SU-DHL-6 (cell line): ENCODE measurements at regions not wholly inside any gene's neighbourhood (a gene's known extent, or its start where the extent isn't known, plus 50 kb on each side); places are given as distances from the start of the nearest gene placed in this dataset.

Experiments used
- H2AFZ ChIP-seq: fragments of 200-600 bp; sonication (generic); 2 replicates; pipeline ENCODE4 v1.6.1; 2014; ENCODE audit warnings: low read depth, mild to moderate bottlenecking, moderate library complexity, mixed read lengths, antibody characterized with exemption, low read length; ENCODE audit not compliant: severe bottlenecking
- H3F3A ChIP-seq: fragments of 200-600 bp; shearing (Covaris generic); 2 replicates; pipeline ENCODE4 v1.6.0; 2016; ENCODE audit warnings: antibody characterized with exemption, mild to moderate bottlenecking; ENCODE audit not compliant: insufficient read depth
- H3K27ac ChIP-seq: fragments of 200-600 bp; sonication (generic); 2 replicates; pipeline ENCODE4 v1.5.1; 2016; ENCODE audit warnings: low read depth, mild to moderate bottlenecking, low read length, moderate library complexity, mixed read lengths
- H3K27me3 ChIP-seq: fragments of 200-600 bp; sonication (generic), shearing (Covaris generic); 2 replicates; pipeline ENCODE4 v1.6.0; 2014; ENCODE audit warnings: mild to moderate bottlenecking, low read length
- H3K36me3 ChIP-seq: fragments of 200-600 bp; sonication (generic); 2 replicates; pipeline ENCODE4 v1.6.1; 2014; ENCODE audit warnings: mild to moderate bottlenecking, low read length, mixed read lengths
- H3K4me2 ChIP-seq: fragments of 300-600, 200-600 bp; shearing (Covaris generic), sonication (generic); 2 replicates; pipeline ENCODE4 v1.6.0; 2014; ENCODE audit warnings: low read length, low read depth, mild to moderate bottlenecking; ENCODE audit not compliant: poor library complexity, severe bottlenecking
- H3K4me3 ChIP-seq: fragments of 200-600 bp; sonication (generic); 2 replicates; pipeline ENCODE4 v1.5.1; 2014; ENCODE audit warnings: antibody characterized with exemption, low read length, mild to moderate bottlenecking, mixed read lengths; ENCODE audit not compliant: insufficient read depth, poor library complexity, severe bottlenecking
- H3K79me2 ChIP-seq: fragments of 200-600 bp; sonication (generic); 2 replicates; pipeline ENCODE4 v1.6.1; 2014; ENCODE audit warnings: mild to moderate bottlenecking, low read length, moderate library complexity; ENCODE audit not compliant: insufficient read depth
- H3K9ac ChIP-seq: fragments of 200-600 bp; sonication (generic); 2 replicates; pipeline ENCODE4 v1.7.0; 2014; ENCODE audit warnings: mild to moderate bottlenecking, low read length
- H3K9me2 ChIP-seq: fragments of 200-600 bp; sonication (generic); replicated peaks from 2 replicates; pipeline ENCODE4 v1.6.1; 2014; ENCODE audit warnings: low read length; ENCODE audit not compliant: insufficient read depth
- H3K9me3 ChIP-seq: fragments of 200-600 bp; sonication (generic); 2 replicates; pipeline ENCODE4 v1.6.1; 2014; ENCODE audit warnings: low read length, mixed read lengths; ENCODE audit not compliant: insufficient read depth
- H4K20me1 ChIP-seq: fragments of 200-600 bp; sonication (generic); 2 replicates; pipeline ENCODE4 v1.6.1; 2014; ENCODE audit warnings: low read depth, mild to moderate bottlenecking, antibody characterized with exemption, low read length, moderate library complexity, mixed read lengths
- CTCF ChIP-seq: fragments of 200-600 bp; sonication (generic); IDR thresholded peaks from one replicate; pipeline ENCODE4 v1.5.1; 2017; ENCODE audit warnings: antibody characterized with exemption, mild to moderate bottlenecking, low read length, moderate library complexity; ENCODE audit not compliant: insufficient read depth, poor library complexity, severe bottlenecking
- EZH2phosphoT487 ChIP-seq: fragments of 200-600 bp; sonication (generic), shearing (Covaris generic); conservative IDR thresholded peaks from 2 replicates; pipeline ENCODE4 v1.6.1; 2018; ENCODE audit warnings: mild to moderate bottlenecking, antibody characterized with exemption, low read length, moderate library complexity, mixed read lengths

GRCh38 chr1:82790556-82790955 lies 989.8 kb downstream of the ADGRL2 start:
- no peaks in the 10 kb centered on the region for H4K20me1 ChIP-seq
- H3K9ac ChIP-seq = no peak overlapping the region
- H3K9me3 ChIP-seq = peaks cover 28% of the 10 kb centered on the region
- no peaks in the 10 kb centered on the region for H3K79me2 ChIP-seq
- no peak overlapping the region for H3K27ac ChIP-seq
- 0 out of 2 replicates have a peak, but pooled peaks cover 6% of the 10 kb centered on the region for H3K36me3 ChIP-seq
- no peak overlapping the region for H3K4me2 ChIP-seq
- no peak overlapping the region for H3K4me3 ChIP-seq
- H3F3A ChIP-seq = no peaks in the 10 kb centered on the region
- no peaks in the 10 kb centered on the region for H3K9me2 ChIP-seq
- no peak overlapping the region for H2AFZ ChIP-seq
- H3K27me3 ChIP-seq = no peaks in the 10 kb centered on the region
- TF ChIP-seq EZH2phosphoT487 (no peak), CTCF (no peak)

- no peak overlapping the region for H3K27ac ChIP-seq
- no peak for TF ChIP-seq CTCF
- no peak for TF ChIP-seq EZH2phosphoT487
- H3K9ac ChIP-seq = no peak overlapping the region
- peaks cover 28% of the 10 kb centered on the region for H3K9me3 ChIP-seq
- H3K27me3 ChIP-seq = no peaks in the 10 kb centered on the region
- H3K36me3 ChIP-seq = 0 out of 2 replicates have a peak, but pooled peaks cover 6% of the 10 kb centered on the region
- H3F3A ChIP-seq = no peaks in the 10 kb centered on the region
- no peaks in the 10 kb centered on the region for H4K20me1 ChIP-seq
- peak overlapping the region; percentile 68 for H2AFZ ChIP-seq
- H3K9me2 ChIP-seq = no peaks in the 10 kb centered on the region
- H3K4me2 ChIP-seq = no peak overlapping the region
- no peaks in the 10 kb centered on the region for H3K79me2 ChIP-seq
- no peak overlapping the region for H3K4me3 ChIP-seq
Observed at GRCh38 chr1:82788660-82789059, 987.9 kb downstream of the ADGRL2 start.

- H2AFZ ChIP-seq = peak overlapping the region; percentile 68
- 0 out of 2 replicates have a peak, but pooled peaks cover 6% of the 10 kb centered on the region for H3K36me3 ChIP-seq
- no peak overlapping the region for H3K4me2 ChIP-seq
- H3K27me3 ChIP-seq = no peaks in the 10 kb centered on the region
- TF ChIP-seq EZH2phosphoT487 = no peak
- no peak for TF ChIP-seq CTCF
- no peak overlapping the region for H3K27ac ChIP-seq
- H3K79me2 ChIP-seq = no peaks in the 10 kb centered on the region
- H3K9me2 ChIP-seq = no peaks in the 10 kb centered on the region
- no peak overlapping the region for H3K9ac ChIP-seq
- H3K4me3 ChIP-seq = no peak overlapping the region
- no peaks in the 10 kb centered on the region for H4K20me1 ChIP-seq
- peaks cover 28% of the 10 kb centered on the region for H3K9me3 ChIP-seq
- no peaks in the 10 kb centered on the region for H3F3A ChIP-seq
Observed at GRCh38 chr1:82788038-82788437, 987.3 kb downstream of the ADGRL2 start.

GRCh38 chr1:82786883-82787282 lies 986.1 kb downstream of the ADGRL2 start:
- Histone ChIP-seq H3F3A (no peaks in the 10 kb centered on the region), H2AFZ (no peak overlapping the region), H3K9me3 (peaks cover 25% of the 10 kb centered on the region), H3K4me3 (no peak overlapping the region), H3K9ac (no peak overlapping the region), H3K9me2 (no peaks in the 10 kb centered on the region), H3K27ac (no peak overlapping the region), H3K4me2 (no peak overlapping the region), H3K27me3 (no peaks in the 10 kb centered on the region), H4K20me1 (no peaks in the 10 kb centered on the region), H3K36me3 (0 out of 2 replicates have a peak, but pooled peaks cover 6% of the 10 kb centered on the region), H3K79me2 (no peaks in the 10 kb centered on the region)
- no peak for TF ChIP-seq CTCF
- TF ChIP-seq EZH2phosphoT487 = no peak
